HG03060 (cell line): ENCODE measurements at regions not wholly inside any gene's neighbourhood (a gene's known extent, or its start where the extent isn't known, plus 50 kb on each side); places are given as distances from the start of the nearest gene placed in this dataset.

Experiments
- ATAC-seq: cut with Tn5 transposase; IDR thresholded peaks from one replicate; pipeline ENCODE4 v1.9.1; 2021; ENCODE audit warnings: low read depth, moderate number of reproducible peaks; ENCODE audit not compliant: unreplicated experiment

DNA sequence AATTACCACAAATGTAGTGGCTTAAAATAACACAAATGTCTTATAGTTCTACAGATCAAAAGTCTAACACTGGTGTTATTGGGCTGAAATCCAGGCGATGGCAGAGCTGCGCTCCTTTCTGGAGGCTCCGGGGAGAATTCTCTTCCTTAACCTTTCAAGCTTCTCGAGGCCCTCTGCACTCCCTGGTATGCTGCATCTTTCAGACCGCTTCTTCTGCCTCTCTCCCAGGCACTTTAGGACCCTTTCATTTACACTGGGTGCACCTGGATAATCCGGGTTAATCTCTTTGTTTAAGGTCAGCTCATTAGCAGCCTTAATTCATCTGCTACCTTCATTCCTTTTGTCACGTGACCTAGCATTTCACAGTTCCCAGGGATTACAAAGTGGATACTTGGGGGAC, 211.3 kb upstream of the RFC3 start:
- ATAC-seq = no peak

DNA sequence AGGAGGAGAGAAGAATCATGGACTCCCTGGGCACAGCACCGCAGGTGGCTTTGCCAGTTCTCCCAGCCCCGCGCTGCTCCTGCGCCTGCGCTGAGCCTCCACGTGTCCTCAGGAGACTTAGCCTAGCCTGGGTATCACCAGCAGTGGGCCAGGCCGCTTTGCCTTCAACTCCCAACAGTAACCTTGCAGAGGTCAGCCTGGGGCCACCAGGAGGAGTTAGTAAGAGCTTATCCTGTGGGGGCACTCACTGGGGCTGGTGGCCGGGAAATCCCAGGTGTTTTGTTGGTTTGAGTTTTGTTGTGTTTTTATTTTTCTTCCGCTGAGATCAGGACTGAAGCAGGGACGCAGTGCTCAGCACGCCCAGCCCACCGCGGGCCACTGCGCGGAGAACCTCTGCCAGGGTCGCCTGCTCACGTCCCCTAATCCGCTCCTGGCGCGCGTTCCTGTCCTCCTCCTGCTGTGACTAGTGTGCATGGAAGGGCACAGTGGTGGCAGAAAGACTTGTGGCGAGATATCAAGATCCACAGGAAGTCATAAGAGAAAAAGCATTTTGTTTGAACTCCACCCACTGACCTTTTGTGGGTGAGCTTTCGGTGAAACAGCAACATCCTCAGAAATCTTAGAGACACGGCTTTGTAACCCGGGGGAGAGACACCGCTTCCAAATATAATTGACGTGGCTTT, 207.4 kb upstream of the RFC3 start:
- no peak for ATAC-seq

DNA sequence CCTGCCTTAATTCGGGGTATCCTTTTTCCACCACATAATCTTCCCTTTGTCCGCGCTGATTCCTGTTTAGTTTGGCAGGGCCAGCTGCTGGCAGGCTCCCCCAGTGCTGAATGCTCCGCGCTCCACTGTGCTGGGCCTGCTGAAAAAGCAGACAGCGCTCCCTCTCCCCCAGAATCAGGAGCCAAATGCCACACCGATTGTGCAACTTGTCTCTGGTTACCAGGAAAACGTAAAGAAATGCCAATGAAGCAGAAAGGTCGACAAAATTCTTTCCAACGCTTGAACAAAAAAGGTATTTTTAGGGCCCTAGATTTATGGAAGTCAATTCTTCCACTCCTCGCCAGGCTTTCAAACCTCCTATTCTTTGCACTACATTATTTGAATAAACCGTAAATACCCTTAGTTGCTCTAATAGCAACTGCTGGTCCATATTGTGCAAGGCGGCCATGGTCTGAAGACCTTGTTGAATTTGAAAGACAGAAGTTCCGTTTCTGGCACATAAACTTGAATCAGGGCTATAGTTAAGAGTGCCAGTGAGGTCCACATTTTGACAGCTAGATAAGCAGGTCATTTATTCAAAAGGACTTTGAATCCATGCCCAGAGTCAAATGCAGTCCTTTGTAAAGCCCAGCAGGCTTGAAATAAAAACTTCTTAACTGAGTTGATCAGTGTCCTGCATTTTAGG, 206.7 kb upstream of the RFC3 start:
- no peak for ATAC-seq

DNA sequence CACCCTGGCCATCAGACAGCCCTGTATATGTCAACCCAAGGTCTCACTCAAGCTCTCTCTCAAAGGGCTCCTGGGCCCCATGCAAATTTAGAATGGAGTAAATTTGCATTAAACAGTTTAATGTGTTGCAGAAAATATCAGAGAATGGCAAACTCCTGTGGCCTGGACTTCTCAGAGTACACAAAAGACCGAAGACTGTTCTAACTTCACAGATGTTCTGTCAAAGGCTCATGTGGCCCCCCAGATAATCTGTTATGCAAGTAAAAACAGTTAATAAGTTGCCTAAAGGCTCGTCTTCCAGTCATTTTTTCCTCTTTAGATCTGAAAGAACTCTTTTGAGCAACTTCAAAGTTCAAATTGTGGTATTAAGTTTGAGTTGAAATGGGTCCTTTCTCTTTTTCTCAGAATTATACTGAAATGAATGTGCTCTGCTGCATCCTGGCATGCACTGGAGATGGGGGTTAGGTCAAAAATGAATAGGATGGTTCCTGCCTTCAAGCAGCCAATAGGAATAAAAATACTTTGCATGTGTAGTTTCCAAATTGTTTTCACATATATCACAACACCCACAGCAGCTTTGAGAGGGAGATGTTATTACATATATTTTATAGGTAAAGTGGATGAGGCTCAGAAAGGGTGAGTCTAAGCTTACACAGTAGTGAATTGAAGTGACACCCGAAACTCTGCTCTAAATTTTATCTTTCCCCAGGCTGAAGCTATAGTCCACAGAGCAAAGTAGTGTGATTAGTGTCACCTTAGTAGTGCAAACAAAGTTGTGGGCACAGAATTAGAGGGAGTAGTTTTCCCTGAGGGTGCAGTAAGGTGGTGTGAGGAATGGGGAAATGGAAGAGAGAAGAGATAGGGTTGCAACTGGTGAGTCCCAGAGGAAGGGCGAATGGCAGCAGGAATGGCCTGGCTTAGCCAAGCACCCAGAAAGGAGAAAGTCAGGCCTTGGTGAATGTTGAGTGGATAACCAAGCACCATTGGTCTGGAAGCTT, 205.0 kb upstream of the RFC3 start:
- no peak for ATAC-seq

DNA sequence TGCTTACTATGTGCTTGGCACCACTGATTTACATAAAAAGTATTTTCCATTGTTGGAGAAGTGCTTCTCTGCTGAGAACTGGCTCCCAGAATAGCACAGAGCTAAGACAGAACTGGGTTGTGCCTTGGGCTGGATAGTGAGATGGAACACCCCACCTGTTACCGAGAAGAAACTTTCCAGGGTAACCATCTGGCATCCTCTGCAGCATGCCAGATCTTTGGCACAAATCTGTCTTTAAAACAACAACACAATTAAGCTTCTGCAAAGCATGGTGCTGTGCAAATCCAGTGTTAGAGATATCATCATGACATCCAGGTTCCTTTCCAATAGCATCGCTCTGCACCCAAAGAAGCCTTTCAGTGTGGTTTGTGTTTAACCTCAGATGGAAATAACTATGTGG, 202.5 kb upstream of the RFC3 start:
- no peak for ATAC-seq

DNA sequence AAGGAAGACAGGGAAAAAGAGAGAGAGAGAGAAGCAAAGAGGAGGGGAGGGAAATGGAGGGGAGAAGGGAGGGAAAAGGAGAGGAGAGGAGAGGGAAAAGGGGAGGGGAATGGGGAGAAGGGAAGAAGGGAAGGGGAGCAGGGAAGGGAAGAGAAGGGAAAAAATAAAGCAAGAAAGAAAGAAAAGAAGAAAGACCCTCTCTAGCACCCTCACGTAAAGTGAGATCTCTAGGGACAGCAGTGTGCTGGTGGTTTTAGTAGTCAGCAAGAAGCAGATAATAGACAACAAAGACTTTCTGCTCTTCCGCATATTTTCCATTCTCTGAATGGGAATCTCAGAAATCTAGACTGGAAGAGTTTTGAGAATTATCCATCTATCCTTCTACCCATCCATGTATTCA, 201.8 kb upstream of the RFC3 start:
- ATAC-seq = no peak

DNA sequence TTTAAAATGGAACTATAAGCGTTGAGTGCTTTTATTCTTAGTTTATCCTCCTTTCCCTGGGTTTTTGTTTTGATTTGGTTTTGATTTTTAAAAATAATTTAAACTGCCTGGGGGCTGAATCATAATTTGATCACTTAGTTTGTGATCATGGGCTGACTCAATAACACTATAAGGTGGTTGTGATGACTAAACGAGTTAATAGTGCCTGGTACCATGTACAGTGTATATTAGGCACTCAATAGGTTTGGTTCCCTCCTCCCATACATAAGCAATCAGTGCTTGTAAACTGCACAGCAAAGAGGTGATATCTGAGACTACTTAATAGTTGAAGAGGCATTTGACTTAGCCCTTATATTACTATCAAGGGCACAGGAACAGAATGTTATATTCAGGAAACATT, 200.9 kb upstream of the RFC3 start:
- no peak for ATAC-seq

DNA sequence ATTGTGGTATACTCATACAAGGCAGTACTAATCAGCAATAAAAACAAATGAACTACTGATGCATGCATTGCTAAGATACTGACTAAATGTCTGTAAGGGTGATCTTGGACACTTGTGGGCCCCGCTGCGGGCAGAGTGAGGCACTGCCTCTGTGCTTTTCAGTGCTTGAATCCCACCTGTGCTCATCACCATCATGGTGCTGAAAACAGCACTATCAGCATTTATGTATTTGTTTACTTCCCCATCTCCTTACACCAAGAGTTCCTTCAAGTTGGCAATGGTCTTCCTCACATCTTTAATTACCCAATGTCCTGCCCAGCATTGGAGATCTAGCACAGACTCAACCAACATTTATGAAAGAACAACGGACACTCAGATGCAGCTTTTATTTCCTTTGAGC, 193.7 kb upstream of the RFC3 start:
- ATAC-seq = no peak

DNA sequence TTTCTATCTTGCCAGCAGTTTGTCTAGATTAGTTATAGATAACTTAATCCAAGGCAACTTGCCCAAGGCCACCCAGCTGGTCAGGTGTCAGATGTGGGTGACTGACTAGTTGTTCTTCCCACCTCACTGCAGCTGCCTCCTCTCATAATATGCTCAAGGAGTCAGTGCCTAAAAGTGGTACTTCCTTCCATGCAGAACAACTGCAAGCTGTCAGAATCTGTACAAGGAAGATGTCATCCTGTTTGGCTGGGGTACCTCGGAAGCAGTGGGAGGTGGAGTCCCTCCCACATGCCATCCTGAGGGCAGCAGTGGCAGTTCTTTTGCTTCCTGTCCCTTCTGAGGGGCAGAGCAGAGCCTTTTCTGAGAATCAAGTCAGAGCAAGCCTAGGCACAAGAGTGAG, 193.2 kb upstream of the RFC3 start:
- ATAC-seq = no peak

DNA sequence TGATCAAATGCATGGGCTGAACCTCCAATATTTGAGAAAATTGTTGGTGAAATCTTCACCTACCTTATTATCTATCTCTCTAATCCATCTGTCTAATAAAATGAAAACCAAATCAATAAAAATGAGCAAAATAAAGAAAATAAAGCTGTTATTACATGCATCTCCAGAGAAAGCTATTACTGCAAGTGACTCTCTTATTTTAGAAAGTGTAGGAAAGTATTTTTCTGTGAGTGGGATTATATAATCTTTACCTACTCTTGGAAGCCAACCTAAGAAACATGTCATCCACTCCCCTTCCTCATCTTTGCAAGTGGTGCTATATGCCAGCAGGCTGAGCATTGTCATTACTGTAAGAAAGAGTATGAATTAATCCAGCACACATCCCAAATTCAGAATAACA, 191.5 kb upstream of the RFC3 start:
- no peak for ATAC-seq

DNA sequence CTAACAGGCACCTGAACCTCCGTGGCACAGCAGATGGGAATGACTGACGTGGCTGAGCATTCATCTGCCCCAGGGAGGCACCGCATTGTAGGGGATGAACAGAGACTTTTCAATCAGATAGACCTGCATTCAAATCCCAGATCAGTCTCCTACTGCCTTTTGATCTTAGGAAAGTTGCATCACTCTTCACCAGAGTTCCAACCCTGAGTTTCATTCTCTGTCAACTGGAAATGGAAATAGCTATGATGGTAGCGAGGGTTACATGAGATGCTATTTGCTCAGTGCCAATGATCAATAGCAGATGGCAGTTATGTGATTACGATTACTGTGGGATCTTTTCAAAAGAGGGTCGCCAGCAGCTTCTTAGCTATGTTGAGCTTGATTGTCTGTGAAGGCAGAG, 189.3 kb upstream of the RFC3 start:
- no peak for ATAC-seq

DNA sequence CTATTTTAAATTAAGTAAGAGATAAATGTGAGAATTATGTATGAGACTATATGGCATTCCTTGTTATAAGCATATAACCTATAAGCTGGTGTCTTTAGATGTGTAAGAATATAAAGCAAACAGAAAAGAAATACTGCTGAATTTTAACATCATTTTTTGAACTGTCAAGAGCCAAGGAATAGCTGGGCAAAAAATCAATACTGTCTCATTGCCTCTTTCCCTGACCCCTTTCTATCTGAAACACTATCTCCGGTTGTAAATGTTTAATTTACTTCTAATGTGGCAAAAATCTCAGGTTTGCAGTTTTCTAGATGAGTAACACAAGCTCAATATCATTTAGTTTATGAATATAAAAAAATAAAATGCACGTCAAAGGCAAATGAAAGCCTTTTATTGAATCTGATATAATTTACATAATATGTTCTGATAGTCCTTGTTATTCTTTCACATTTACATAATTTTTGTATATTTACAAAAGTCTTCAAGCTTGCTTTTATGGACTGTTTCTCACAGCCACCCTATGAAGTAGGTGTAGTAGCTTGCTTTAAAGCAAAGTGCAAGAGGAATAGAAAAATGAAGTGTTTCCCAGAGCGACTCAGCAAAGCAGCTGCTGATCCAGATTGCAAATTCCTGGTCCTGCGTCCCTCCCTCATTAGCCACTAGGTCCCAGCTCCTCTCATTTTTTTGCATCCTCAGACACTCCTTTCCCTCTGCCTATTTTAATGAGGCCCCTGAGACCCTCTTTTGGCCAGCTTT, 188.2 kb upstream of the RFC3 start:
- no peak for ATAC-seq

DNA sequence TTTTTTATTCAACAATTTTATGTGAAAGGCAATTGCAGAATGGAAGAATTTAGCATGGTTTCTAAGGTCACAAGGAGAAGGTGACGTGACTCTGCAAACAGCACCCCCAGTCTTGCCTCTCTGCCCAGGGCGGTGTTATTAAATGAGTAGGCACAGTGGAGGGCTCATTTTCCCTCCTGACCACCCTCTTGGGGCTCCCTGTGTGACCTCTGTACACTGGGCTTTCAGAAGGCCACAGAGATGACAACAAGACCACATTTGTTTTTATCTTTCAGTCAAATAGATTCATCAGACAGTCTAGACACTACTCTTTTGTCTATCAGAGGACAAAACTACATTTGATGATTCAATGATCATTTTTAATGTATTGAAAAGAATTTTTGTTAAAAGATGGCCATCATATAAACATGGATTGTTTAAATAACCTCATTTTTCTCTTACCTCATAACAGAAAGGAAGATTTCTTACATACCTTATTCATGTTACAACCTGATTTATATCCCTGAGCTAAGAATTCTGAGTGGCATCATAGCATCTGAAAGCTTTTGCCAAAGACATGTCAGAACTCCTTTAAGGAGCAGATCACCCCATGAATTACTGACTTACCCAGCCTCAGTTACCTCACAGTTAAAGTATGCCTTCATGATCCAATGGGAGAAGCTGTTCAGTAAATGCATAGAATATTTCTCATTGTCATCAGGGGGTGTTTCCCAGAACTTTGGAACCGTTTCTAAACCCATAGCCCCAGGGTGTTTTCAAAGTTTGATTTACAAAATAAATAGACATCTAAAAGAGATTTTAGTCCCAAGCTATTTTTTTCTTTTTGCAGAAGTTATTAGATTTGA, 184.0 kb upstream of the RFC3 start:
- no peak for ATAC-seq

DNA sequence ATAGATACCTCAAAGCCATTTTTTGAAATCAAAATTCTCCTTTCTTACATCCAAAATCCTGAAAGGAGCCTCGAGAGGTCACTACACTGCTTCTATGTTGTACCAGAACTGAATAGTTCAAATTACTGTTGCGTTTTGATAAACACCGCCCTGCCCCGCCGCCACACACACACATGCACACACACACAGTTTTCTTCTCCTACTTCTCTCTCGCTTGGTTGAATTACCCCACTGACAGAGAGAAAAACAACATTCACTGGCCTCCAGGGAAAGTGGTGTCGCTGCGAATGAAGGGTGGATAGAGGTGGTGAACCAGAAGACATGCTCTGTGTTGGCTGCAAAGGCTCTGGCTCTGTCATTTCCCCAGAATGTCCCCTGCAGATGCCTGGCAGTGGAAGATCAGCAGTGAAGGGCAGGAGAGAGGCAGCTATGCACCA, 183.4 kb upstream of the RFC3 start:
- no peak for ATAC-seq

DNA sequence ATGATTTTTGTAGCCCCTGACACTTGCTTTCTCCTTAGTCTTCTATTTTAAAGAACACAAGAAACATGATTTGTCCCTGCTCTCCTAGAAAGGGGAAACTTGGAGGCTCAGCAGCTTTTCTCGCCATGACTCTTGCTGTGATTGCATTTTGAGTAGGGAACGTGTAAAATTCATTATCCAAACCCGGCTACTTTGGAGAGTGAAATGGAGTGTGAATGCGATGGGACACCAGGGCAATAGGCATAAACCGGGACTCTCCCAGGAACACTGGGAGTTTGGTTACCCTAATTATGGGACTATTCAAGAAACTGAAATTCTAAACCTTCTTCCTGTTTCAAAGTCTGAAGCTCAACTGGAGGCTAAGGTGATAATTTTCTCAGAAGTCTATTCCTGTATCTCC, 181.7 kb upstream of the RFC3 start:
- no peak for ATAC-seq

DNA sequence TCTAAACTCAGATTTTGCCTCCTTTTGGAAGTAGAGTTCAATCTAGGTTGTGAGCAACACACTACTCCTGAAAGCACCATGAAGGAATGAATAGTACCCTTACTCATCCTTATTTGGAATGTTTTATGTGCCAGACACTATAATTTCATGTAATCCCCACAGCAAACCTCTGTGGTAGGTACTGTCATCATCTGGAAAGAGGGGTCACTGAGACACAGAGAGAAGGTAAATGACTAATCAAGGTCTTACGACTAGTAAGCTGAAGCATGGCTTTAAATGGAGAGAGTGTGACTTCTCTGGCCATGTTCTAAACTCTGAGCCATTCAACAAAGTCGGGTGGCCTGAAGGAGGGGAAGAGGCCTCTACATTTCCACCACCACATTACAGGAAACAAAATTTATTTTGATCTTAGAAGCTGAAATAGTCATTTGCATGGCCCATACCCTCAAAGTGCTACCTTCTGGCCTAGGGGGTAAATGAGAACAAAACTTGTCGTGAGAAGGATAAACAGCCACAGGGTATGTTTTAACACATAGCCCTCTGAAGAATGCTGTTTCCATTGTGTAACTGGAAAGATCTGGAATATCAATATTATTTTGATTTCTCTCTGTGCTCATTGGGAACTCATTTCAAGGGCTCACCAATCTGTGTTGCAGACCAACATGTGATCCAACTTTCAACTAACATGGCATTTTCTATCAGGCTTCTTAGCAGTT, 180.8 kb upstream of the RFC3 start:
- no peak for ATAC-seq

DNA sequence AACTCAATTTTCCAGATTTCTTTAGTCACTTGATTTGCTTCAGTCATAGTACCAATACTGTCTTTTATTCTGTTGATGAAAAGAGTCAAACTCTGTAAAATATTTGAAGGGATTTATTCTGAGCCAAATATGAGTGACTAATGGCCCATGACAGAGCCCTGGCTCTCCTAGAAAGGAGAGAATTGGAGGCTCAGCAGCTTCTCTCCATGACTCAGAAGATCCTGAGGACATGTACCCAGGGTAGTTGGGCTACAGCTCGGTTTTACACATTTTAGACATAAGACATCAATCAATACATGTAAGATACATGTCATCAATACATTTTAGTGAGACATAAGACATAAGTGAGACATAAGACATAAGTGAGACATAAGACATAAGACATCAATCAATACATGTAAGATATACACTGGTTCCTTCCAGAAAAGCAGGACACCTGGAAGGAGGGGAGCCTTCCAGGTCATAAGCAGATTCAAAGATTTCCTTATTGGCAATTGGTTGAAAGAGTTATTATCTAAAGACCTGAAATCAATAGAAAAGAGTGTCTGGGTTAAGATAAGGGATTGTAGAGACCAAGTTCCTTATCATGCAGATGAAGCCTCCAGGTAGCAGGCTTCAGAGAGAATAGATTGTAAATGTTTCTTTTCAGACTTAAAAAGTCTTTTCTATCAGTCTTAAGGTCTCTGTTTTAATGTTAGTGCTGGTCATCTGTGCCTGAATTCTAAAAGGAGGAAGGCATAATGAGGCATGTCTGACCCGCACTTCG, 179.8 kb upstream of the RFC3 start:
- ATAC-seq = no peak

DNA sequence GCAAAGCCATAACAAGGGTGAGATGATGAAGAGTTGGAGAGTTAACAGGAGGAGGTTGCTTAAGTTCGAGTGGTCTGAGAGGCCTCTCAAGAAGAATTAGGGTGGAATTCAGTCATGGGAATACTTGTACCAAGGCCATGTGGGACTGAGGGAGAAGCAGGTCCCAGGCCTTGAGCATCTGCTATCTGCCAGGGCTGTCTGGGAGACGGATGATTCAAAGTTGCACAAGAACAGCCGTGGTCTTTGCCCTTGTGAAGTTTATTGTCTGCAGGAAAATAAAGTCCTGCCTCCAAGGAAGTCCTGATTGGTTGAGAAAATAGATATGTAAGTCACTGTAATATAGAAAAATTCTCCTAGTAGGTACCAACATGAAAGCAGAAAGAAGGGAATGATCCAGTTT, 178.8 kb upstream of the RFC3 start:
- no peak for ATAC-seq
